OCI-LY7 (cell line): ENCODE measurements at regions not wholly inside any gene's neighbourhood (a gene's known extent, or its start where the extent isn't known, plus 50 kb on each side); places are given as distances from the start of the nearest gene placed in this dataset.
A peak's percentile ranks its signal among the peaks of the same experiment; 100 is the strongest.
"Not testable (repeated sequence)": the region's sequence is repeated elsewhere in the genome, so short reads cannot be mapped to it uniquely, and the experiment has no call there.

Experiments
- BruUV-seq: library from RNA; stranded (reverse); fragments of 400-500 nt; replicated peaks from 2 replicates; lab custom pipeline; 2021; lab: Mats Ljungman, UMichigan
- CTCF ChIA-PET: fragments of 300-600 bp; sonication (Branson Sonifier 250); formaldehyde crosslinking; loops from one replicate; lab custom pipeline; 2022; ENCODE audit warnings: antibody characterized with exemption; ENCODE audit not compliant: unreplicated experiment; lab: Charles Lee
- POLR2A ChIA-PET: fragments of 300-600 bp; sonication (Branson Sonifier 250); formaldehyde crosslinking; loops from one replicate; lab custom pipeline; 2022; ENCODE audit warnings: antibody characterized with exemption; lab: Charles Lee
- DNase-seq: peaks from one replicate; pipeline ENCODE4 v3.0.0-alpha.2; 2015; ENCODE audit warnings: low spot score
- H2AFZ ChIP-seq: fragments of 200-600 bp; sonication (generic), shearing (Covaris generic); 2 replicates; pipeline ENCODE4 v1.6.1; 2014; ENCODE audit warnings: mild to moderate bottlenecking, antibody characterized with exemption, low read length, moderate library complexity
- H3K27ac ChIP-seq: fragments of 200-600 bp; sonication (generic); 2 replicates; pipeline ENCODE4 v1.5.1; 2014; ENCODE audit warnings: mixed run types, low read depth, mild to moderate bottlenecking, moderate library complexity, low read length, inconsistent platforms; ENCODE audit not compliant: poor library complexity, severe bottlenecking
- H3K36me3 ChIP-seq: fragments of 200-600 bp; sonication (generic); 2 replicates; pipeline ENCODE4 v1.6.1; 2014; ENCODE audit warnings: mild to moderate bottlenecking, antibody characterized with exemption, low read length, moderate library complexity, mixed read lengths; ENCODE audit not compliant: insufficient read depth
- H3K4me1 ChIP-seq: fragments of 200-600 bp; sonication (generic); 2 replicates; pipeline ENCODE4 v1.5.1; 2014; ENCODE audit warnings: mild to moderate bottlenecking, low read length; ENCODE audit not compliant: insufficient read depth, poor library complexity, severe bottlenecking
- H3K4me2 ChIP-seq: fragments of 200-600 bp; sonication (generic); 2 replicates; pipeline ENCODE4 v1.6.1; 2014; ENCODE audit warnings: mild to moderate bottlenecking, low read length
- H3K4me3 ChIP-seq: fragments of 200-600 bp; sonication (generic); 2 replicates; pipeline ENCODE4 v1.5.1; 2014; ENCODE audit warnings: mild to moderate bottlenecking, low read depth, low read length; ENCODE audit not compliant: poor library complexity, severe bottlenecking
- H3K79me2 ChIP-seq: fragments of 200-600 bp; sonication (generic); 2 replicates; pipeline ENCODE4 v1.6.1; 2016; ENCODE audit warnings: low read depth, mild to moderate bottlenecking, low read length, moderate library complexity, mixed read lengths; ENCODE audit not compliant: insufficient read depth
- H3K9me2 ChIP-seq: fragments of 200-600 bp; sonication (generic); 2 replicates; pipeline ENCODE4 v1.6.1; 2016; ENCODE audit warnings: mild to moderate bottlenecking, low read length, mixed read lengths; ENCODE audit not compliant: insufficient read depth
- H3K9me3 ChIP-seq: fragments of 200-600 bp; sonication (generic); 2 replicates; pipeline ENCODE4 v1.6.1; 2014; ENCODE audit warnings: mild to moderate bottlenecking, mixed run types, low read length, mixed read lengths
- H4K20me1 ChIP-seq: fragments of 200-600 bp; sonication (generic); 2 replicates; pipeline ENCODE4 v1.6.1; 2014; ENCODE audit warnings: mild to moderate bottlenecking, antibody characterized with exemption, low read length, moderate library complexity, mixed read lengths; ENCODE audit not compliant: insufficient read depth
- EZH2phosphoT487 ChIP-seq: fragments of 200-600 bp; sonication (generic); IDR thresholded peaks from 2 replicates; pipeline ENCODE4 v1.6.1; 2018; ENCODE audit warnings: low read depth, borderline replicate concordance, mild to moderate bottlenecking, mixed run types, antibody characterized with exemption, low read length, moderate library complexity, mixed read lengths
- intact Hi-C: fragments of 100-400 bp; cut with micrococcal nuclease; formaldehyde crosslinking; loops from one replicate; pipeline ENCODE4 v1.10.0; 2022; ENCODE audit not compliant: unreplicated experiment
- TF ChIP-seq, protein P1 (sequence below): fragments of 200-600 bp; sonication (generic); conservative IDR thresholded peaks from 2 replicates; pipeline ENCODE4 v1.5.1; 2014; ENCODE audit warnings: mild to moderate bottlenecking, antibody characterized with exemption, low read length, moderate library complexity, mixed read lengths

DNA sequence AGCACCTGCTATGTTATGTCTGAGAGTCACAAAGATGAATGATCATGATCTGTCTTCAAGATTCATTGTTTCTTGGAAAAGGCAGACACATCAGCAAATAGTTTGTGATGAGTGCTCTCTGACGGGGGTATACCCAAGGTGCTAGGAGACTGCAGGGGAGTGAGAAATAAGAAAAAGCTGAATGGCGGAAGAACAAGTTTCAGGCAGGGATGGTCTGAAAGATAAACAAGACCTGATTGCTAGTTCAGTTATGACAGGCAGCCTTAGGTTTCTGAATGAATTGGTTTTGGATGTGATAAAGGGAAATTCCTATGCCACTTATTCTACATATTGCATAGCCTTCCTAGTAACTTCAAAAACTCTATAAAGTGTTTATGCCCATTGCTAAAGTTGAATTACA lies 327.0 kb upstream of the DKK2 start:
- no peak overlapping the region for H3K4me2 ChIP-seq
- intact Hi-C loops, result no loop called here
- POLR2A ChIA-PET, result no interaction called here
- H3K9me2 ChIP-seq, result no peaks in the 10 kb centered on the region
- BruUV-seq, result no TSS peak
- H3K4me1 ChIP-seq, result no peaks in the 10 kb centered on the region
- no peak overlapping the region for H2AFZ ChIP-seq
- CTCF ChIA-PET, result no interaction called here
- H3K9me3 ChIP-seq, result no peaks in the 10 kb centered on the region
- no peaks in the 10 kb centered on the region for H4K20me1 ChIP-seq
- DNase-seq, result no peak
- no peaks in the 10 kb centered on the region for H3K36me3 ChIP-seq
- no peak for TF ChIP-seq EZH2phosphoT487
- TF ChIP-seq, protein P1, sequence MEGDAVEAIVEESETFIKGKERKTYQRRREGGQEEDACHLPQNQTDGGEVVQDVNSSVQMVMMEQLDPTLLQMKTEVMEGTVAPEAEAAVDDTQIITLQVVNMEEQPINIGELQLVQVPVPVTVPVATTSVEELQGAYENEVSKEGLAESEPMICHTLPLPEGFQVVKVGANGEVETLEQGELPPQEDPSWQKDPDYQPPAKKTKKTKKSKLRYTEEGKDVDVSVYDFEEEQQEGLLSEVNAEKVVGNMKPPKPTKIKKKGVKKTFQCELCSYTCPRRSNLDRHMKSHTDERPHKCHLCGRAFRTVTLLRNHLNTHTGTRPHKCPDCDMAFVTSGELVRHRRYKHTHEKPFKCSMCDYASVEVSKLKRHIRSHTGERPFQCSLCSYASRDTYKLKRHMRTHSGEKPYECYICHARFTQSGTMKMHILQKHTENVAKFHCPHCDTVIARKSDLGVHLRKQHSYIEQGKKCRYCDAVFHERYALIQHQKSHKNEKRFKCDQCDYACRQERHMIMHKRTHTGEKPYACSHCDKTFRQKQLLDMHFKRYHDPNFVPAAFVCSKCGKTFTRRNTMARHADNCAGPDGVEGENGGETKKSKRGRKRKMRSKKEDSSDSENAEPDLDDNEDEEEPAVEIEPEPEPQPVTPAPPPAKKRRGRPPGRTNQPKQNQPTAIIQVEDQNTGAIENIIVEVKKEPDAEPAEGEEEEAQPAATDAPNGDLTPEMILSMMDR, result no peak
- H3K4me3 ChIP-seq, result no peak overlapping the region
- no peaks in the 10 kb centered on the region for H3K79me2 ChIP-seq
- no peak overlapping the region for H3K27ac ChIP-seq

DNA sequence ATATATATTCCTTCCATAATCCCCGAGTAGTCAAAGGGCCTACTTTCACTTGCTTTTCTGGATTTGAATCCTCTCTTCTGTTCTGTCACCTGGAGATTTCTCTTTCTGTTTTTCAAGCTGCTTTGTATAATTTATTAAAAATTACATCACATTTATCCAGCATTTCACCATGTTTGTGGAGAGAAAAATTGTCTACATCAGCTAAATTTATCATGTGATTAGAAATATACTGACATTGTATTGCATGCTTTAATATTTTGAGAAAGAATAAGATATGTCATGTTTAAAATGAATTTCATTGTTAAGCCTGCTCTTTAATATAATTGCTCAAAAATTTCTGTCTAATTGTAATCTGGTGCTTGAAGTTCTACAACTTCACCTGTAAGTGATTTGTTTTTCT lies 323.1 kb upstream of the DKK2 start:
- Histone ChIP-seq H3K4me2 (no peak overlapping the region), H3K4me3 (no peak overlapping the region), H3K9me2 (no peaks in the 10 kb centered on the region), H2AFZ (no peak overlapping the region), H4K20me1 (no peaks in the 10 kb centered on the region), H3K9me3 (no peaks in the 10 kb centered on the region), H3K79me2 (no peaks in the 10 kb centered on the region), H3K4me1 (no peaks in the 10 kb centered on the region), H3K27ac (no peak overlapping the region), H3K36me3 (no peaks in the 10 kb centered on the region)
- DNase-seq, result no peak
- POLR2A ChIA-PET, result no interaction called here
- CTCF ChIA-PET, result no interaction called here
- no peak for TF ChIP-seq EZH2phosphoT487
- TF ChIP-seq, protein P1, result no peak
- no TSS peak for BruUV-seq
- intact Hi-C loops, result no loop called here

DNA sequence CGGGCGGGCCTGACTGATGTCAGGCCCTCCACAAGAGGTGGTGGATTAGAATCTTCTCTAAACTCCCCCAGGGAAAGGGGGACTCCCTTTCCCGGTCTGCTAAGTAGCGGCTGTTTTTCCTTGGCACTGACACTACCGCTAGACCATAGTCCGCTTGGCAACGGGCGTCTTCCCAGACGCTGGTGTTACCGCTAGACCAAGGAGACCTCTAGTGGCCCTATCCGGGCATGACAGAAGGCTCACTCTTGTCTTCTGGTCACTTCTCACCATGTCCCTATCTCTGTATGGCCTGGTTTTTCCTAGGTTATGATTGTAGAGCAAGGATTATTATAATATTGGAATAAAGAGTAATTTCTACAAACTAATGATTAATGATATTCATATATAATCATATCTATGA lies 318.2 kb upstream of the DKK2 start:
- H3K9me2 ChIP-seq, H3K79me2 ChIP-seq, H3K27ac ChIP-seq, H3K4me3 ChIP-seq, BruUV-seq, H3K4me2 ChIP-seq, POLR2A ChIA-PET, DNase-seq, H3K9me3 ChIP-seq, H3K36me3 ChIP-seq, CTCF ChIA-PET, intact Hi-C loops, H2AFZ ChIP-seq, H3K4me1 ChIP-seq, H4K20me1 ChIP-seq: not testable (repeated sequence)
- TF ChIP-seq, protein P1, result peak; percentile 46; the same call in 1 of the 2 replicates
